HepG2 (cell line): ENCODE measurements at regions not wholly inside any gene's neighbourhood (a gene's known extent, or its start where the extent isn't known, plus 50 kb on each side); places are given as distances from the start of the nearest gene placed in this dataset.

Experiments
- EZH2 ChIP-seq: conservative IDR thresholded peaks from 2 replicates; pipeline ENCODE4 v1.6.1; 2012; ENCODE audit warnings: mild to moderate bottlenecking, low read depth, low read length, moderate library complexity
- POLR2A ChIP-seq, 2 experiments: IDR thresholded peaks; 2 replicates each; pipeline ENCODE4 v1.6.1; 2011; ENCODE audit warnings: low read depth in 2 of 2, low read length in 2 of 2, mild to moderate bottlenecking in 1 of 2, moderate library complexity in 1 of 2; ENCODE audit not compliant: insufficient read depth in 1 of 2
- POLR2G ChIP-seq: fragments of 200-400 bp; formaldehyde crosslinking; IDR thresholded peaks from 2 replicates; pipeline ENCODE4 v1.6.1; 2018; ENCODE audit warnings: mild to moderate bottlenecking, low read depth, low read length, moderate library complexity
- SKI ChIP-seq: fragments of 450-650 bp; IDR thresholded peaks from one replicate; pipeline ENCODE4 v1.6.1; 2018; ENCODE audit warnings: mild to moderate bottlenecking; ENCODE audit not compliant: partially characterized antibody
- ZMYM4 ChIP-seq: sonication (generic); formaldehyde crosslinking; IDR thresholded peaks from 2 replicates; pipeline ENCODE4 v1.8.1; 2023; ENCODE audit warnings: mild to moderate bottlenecking, missing genetic modification reagents
- ZNF280D ChIP-seq: sonication (generic); formaldehyde crosslinking; IDR thresholded peaks from 2 replicates; pipeline ENCODE4 v1.5.1; 2020; ENCODE audit warnings: mild to moderate bottlenecking, missing genetic modification reagents
- TF ChIP-seq, protein P1 (sequence below): sonication (generic); formaldehyde crosslinking; IDR thresholded peaks from 2 replicates; pipeline ENCODE4 v1.8.0; 2022; ENCODE audit warnings: missing genetic modification reagents, mild to moderate bottlenecking, moderate library complexity, borderline replicate concordance

DNA sequence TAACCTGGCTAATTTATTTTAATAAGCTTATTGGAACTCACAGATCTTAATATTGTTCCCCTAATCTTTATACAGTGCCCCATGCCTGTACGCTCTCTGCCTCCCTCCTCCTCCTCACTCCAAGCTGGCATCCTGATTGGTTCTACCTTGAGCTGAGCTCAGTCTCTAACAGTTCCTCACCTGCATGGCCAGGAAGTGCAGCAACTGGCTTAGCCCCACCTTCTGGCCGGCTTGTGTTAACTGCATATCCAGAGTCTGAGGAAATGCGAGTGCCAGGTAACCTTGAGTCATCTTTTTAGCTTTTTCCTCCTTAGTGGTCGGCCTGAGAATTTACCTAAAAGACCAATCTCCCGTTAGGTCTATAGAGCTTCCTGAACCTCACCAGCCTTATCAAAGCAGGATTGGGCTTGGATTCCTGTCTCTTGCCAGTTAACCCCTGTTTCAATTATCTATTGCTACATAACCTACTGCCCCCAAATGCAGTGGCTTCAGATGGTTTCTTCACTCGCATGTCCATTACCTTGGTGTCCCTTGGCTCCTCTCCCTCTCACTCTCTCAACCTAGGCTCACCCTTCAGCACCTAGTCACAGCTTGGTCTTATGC, 89.5 kb upstream of the STK39 start:
- no peak for TF ChIP-seq SKI
- TF ChIP-seq POLR2A (IDR thresholded peaks at IDR 0.05; ENCODE audit: insufficient read depth in 1 of 2, low read depth in 2 of 2, low read length in 2 of 2): no peak
- TF ChIP-seq ZNF280D: no peak
- TF ChIP-seq POLR2G: no peak
- peak; percentile 70; the same call in 1 of the 2 replicates for TF ChIP-seq ZMYM4 (CRISPR knock-in tag)
- TF ChIP-seq, protein P1, sequence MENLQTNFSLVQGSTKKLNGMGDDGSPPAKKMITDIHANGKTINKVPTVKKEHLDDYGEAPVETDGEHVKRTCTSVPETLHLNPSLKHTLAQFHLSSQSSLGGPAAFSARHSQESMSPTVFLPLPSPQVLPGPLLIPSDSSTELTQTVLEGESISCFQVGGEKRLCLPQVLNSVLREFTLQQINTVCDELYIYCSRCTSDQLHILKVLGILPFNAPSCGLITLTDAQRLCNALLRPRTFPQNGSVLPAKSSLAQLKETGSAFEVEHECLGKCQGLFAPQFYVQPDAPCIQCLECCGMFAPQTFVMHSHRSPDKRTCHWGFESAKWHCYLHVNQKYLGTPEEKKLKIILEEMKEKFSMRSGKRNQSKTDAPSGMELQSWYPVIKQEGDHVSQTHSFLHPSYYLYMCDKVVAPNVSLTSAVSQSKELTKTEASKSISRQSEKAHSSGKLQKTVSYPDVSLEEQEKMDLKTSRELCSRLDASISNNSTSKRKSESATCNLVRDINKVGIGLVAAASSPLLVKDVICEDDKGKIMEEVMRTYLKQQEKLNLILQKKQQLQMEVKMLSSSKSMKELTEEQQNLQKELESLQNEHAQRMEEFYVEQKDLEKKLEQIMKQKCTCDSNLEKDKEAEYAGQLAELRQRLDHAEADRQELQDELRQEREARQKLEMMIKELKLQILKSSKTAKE (CRISPR knock-in tag): no peak
- no peak for TF ChIP-seq EZH2
